ENCODE measurements at regions not wholly inside any gene's neighbourhood (a gene's known extent, or its start where the extent isn't known, plus 50 kb on each side); places are given as distances from the start of the nearest gene placed in this dataset.

GRCh38 chr9:25876248-25876647 is 198.0 kb upstream of the TUSC1 start:
- Histone ChIP-seq H3K4me1 (no peaks in the 10 kb centered on the region), H3K27me3 (no peaks in the 10 kb centered on the region), H3K36me3 (no peaks in the 10 kb centered on the region), H3K9me3 (peaks cover 0 to 12% (median 0%) of the 10 kb centered on the region in 4 donors), H3K4me3 (no peak overlapping the region), H3K27ac (no peak overlapping the region)
- DNase-seq (ENCODE audit: low spot score in 2 of 2) = no peak
- WGBS, 2 donors = 87 to 91% methylated on average over 1 of the region's 1 CpG
- TF ChIP-seq EP300 (IDR thresholded peaks at IDR 0.05) = no peak
- TF ChIP-seq POLR2A (IDR thresholded peaks at IDR 0.05) = no peak
- no peak for TF ChIP-seq CTCF (IDR thresholded peaks at IDR 0.05)

GRCh38 chr9:25864509-25864908 is 186.3 kb upstream of the TUSC1 start:
- no peak for TF ChIP-seq EP300 (IDR thresholded peaks at IDR 0.05)
- TF ChIP-seq CTCF (IDR thresholded peaks at IDR 0.05) = no peak
- no peak for TF ChIP-seq POLR2A (IDR thresholded peaks at IDR 0.05)
- Histone ChIP-seq H3K4me1 (no peaks in the 10 kb centered on the region), H3K9me3 (peaks cover 0 to under 1% (median 0%) of the 10 kb centered on the region in 4 donors), H3K4me3 (no peak overlapping the region), H3K27ac (no peak overlapping the region), H3K27me3 (no peaks in the 10 kb centered on the region), H3K36me3 (no peaks in the 10 kb centered on the region)
- no peak for DNase-seq (ENCODE audit: low spot score in 2 of 2)
- 72 to 95% methylated on average over 1 of the region's 1 CpG for WGBS, 2 donors

GRCh38 chr9:25861421-25861820 is 183.2 kb upstream of the TUSC1 start:
- Histone ChIP-seq H3K36me3 (no peaks in the 10 kb centered on the region), H3K4me1 (no peaks in the 10 kb centered on the region), H3K4me3 (no peak overlapping the region), H3K27me3 (no peaks in the 10 kb centered on the region), H3K9me3 (no peaks in the 10 kb centered on the region), H3K27ac (no peak overlapping the region)
- 57 to 59% methylated on average over 2 of the region's 2 CpGs for WGBS, 2 donors
- DNase-seq (ENCODE audit: low spot score in 2 of 2) = no peak
- TF ChIP-seq CTCF (IDR thresholded peaks at IDR 0.05) (no peak), POLR2A (IDR thresholded peaks at IDR 0.05) (no peak), EP300 (IDR thresholded peaks at IDR 0.05) (no peak)

- no peaks in the 10 kb centered on the region for H3K9me3 ChIP-seq
- no peaks in the 10 kb centered on the region for H3K36me3 ChIP-seq
- H3K4me1 ChIP-seq = no peaks in the 10 kb centered on the region
- DNase-seq (ENCODE audit: low spot score in 2 of 2) = no peak
- 24 to 39% methylated on average over 1 of the region's 1 CpG for WGBS, 2 donors
- H3K4me3 ChIP-seq = no peak overlapping the region
- TF ChIP-seq EP300 (IDR thresholded peaks at IDR 0.05) = no peak
- no peak overlapping the region for H3K27ac ChIP-seq
- no peaks in the 10 kb centered on the region for H3K27me3 ChIP-seq
Observed at GRCh38 chr9:25857147-25857546, 178.9 kb upstream of the TUSC1 start.

GRCh38 chr9:25850803-25851202 is 172.6 kb upstream of the TUSC1 start:
- no peak overlapping the region for H3K27ac ChIP-seq
- no peaks in the 10 kb centered on the region for H3K9me3 ChIP-seq
- H3K4me1 ChIP-seq = no peaks in the 10 kb centered on the region
- no peak for DNase-seq (ENCODE audit: low spot score in 2 of 2)
- no peaks in the 10 kb centered on the region for H3K36me3 ChIP-seq
- no peak overlapping the region for H3K4me3 ChIP-seq
- WGBS, 2 donors = 79 to 81% methylated on average over 2 of the region's 2 CpGs
- no peak for TF ChIP-seq POLR2A (IDR thresholded peaks at IDR 0.05)
- TF ChIP-seq EP300 (IDR thresholded peaks at IDR 0.05) = no peak
- no peak for TF ChIP-seq CTCF (IDR thresholded peaks at IDR 0.05)
- no peaks in the 10 kb centered on the region for H3K27me3 ChIP-seq

- DNase-seq (ENCODE audit: low spot score in 2 of 2) = no peak
- no peak overlapping the region for H3K4me3 ChIP-seq
- no peak for TF ChIP-seq POLR2A (IDR thresholded peaks at IDR 0.05)
- TF ChIP-seq CTCF (IDR thresholded peaks at IDR 0.05) = no peak
- TF ChIP-seq EP300 (IDR thresholded peaks at IDR 0.05) = no peak
- no peaks in the 10 kb centered on the region for H3K9me3 ChIP-seq
- 95 to 97% methylated on average over 1 of the region's 1 CpG for WGBS, 2 donors
- H3K27me3 ChIP-seq = no peaks in the 10 kb centered on the region
- H3K36me3 ChIP-seq = no peaks in the 10 kb centered on the region
- no peaks in the 10 kb centered on the region for H3K4me1 ChIP-seq
- no peak overlapping the region for H3K27ac ChIP-seq
Observed at GRCh38 chr9:25845867-25846266, 167.6 kb upstream of the TUSC1 start.
